GM23338 (cell line): ENCODE measurements at regions not wholly inside any gene's neighbourhood (a gene's known extent, or its start where the extent isn't known, plus 50 kb on each side); places are given as distances from the start of the nearest gene placed in this dataset.
A peak's percentile ranks its signal among the peaks of the same experiment; 100 is the strongest.

Experiments used
- ATAC-seq: fragments of 200-7000 bp; cut with Tn5 transposase; 3 replicates; pipeline ENCODE4 v1.9.1; 2020
- DNase-seq: peaks from one replicate; pipeline ENCODE4 v3.0.0-alpha.2; 2015; ENCODE audit warnings: low spot score
- H2AFZ ChIP-seq: fragments of 200-600 bp; sonication (generic); 2 replicates; pipeline ENCODE4 v1.8.0; 2016; ENCODE audit warnings: antibody characterized with exemption, mild to moderate bottlenecking, moderate library complexity
- H3F3A ChIP-seq: fragments of 200-600 bp; sonication (generic); replicated peaks from 2 replicates; pipeline ENCODE4 v1.8.0; 2017; ENCODE audit warnings: antibody characterized with exemption, mixed run types, low read depth
- H3K27ac ChIP-seq: fragments of 200-600 bp; sonication (generic); 2 replicates; pipeline ENCODE4 v1.6.1; 2016; ENCODE audit warnings: low read depth
- H3K27me3 ChIP-seq: fragments of 200-600 bp; sonication (generic); 2 replicates; pipeline ENCODE4 v1.8.0; 2016; ENCODE audit warnings: mild to moderate bottlenecking, mixed run types, moderate library complexity; ENCODE audit not compliant: insufficient read depth
- H3K36me3 ChIP-seq: fragments of 200-600 bp; sonication (generic); 2 replicates; pipeline ENCODE4 v1.8.0; 2016; ENCODE audit warnings: mild to moderate bottlenecking; ENCODE audit not compliant: insufficient read depth
- H3K4me1 ChIP-seq: fragments of 200-600 bp; sonication (generic); 2 replicates; pipeline ENCODE4 v1.8.0; 2016; ENCODE audit warnings: mild to moderate bottlenecking, moderate library complexity; ENCODE audit not compliant: insufficient read depth
- H3K4me2 ChIP-seq: fragments of 200-600 bp; sonication (generic); 2 replicates; pipeline ENCODE4 v1.7.1; 2017; ENCODE audit warnings: mixed run types
- H3K4me3 ChIP-seq: fragments of 200-600 bp; sonication (generic); 2 replicates; pipeline ENCODE4 v1.6.1; 2016; ENCODE audit warnings: mixed run types
- H3K79me2 ChIP-seq: fragments of 200-600 bp; sonication (generic); replicated peaks from 2 replicates; pipeline ENCODE4 v1.8.0; 2017; ENCODE audit warnings: mild to moderate bottlenecking; ENCODE audit not compliant: insufficient read depth
- H3K9me2 ChIP-seq: fragments of 200-600 bp; sonication (generic); 2 replicates; pipeline ENCODE4 v1.8.0; 2017; ENCODE audit not compliant: insufficient read depth
- H4K20me1 ChIP-seq: fragments of 200-600 bp; sonication (generic); replicated peaks from 2 replicates; pipeline ENCODE4 v1.8.0; 2017; ENCODE audit warnings: mild to moderate bottlenecking; ENCODE audit not compliant: insufficient read depth
- H3K27ac Mint-ChIP-seq: 2 replicates; pipeline ENCODE4 v1.8.0; 2020; ENCODE audit warnings: inconsistent platforms, mild to moderate bottlenecking, moderate library complexity, mixed read lengths
- H3K27me3 Mint-ChIP-seq: 3 replicates; pipeline ENCODE4 v1.8.0; 2022; ENCODE audit warnings: low read depth, mild to moderate bottlenecking, moderate library complexity, mixed read lengths, inconsistent platforms; ENCODE audit not compliant: insufficient read depth, poor library complexity
- H3K36me3 Mint-ChIP-seq: 3 replicates; pipeline ENCODE4 v1.8.0; 2021; ENCODE audit warnings: low read depth, mild to moderate bottlenecking, inconsistent platforms, moderate library complexity, mixed read lengths
- H3K4me1 Mint-ChIP-seq: 3 replicates; pipeline ENCODE4 v1.8.0; 2020; ENCODE audit warnings: mild to moderate bottlenecking, inconsistent platforms, mixed read lengths
- H3K4me3 Mint-ChIP-seq: 3 replicates; pipeline ENCODE4 v1.8.0; 2021; ENCODE audit warnings: moderate library complexity, mild to moderate bottlenecking, inconsistent platforms, mixed read lengths
- H3K9me3 Mint-ChIP-seq: 3 replicates; pipeline ENCODE4 v1.8.0; 2020; ENCODE audit warnings: moderate library complexity, mild to moderate bottlenecking, inconsistent platforms, mixed read lengths
- EZH2phosphoT487 ChIP-seq: fragments of 200-600 bp; sonication (generic); IDR thresholded peaks from one replicate; pipeline ENCODE4 v1.8.1; 2018; ENCODE audit warnings: antibody characterized with exemption; ENCODE audit not compliant: unreplicated experiment
- NANOG ChIP-seq: IDR thresholded peaks from 2 replicates; pipeline ENCODE4 v1.6.1; 2016; ENCODE audit warnings: antibody characterized with exemption, borderline replicate concordance
- POLR2AphosphoS5 ChIP-seq: IDR thresholded peaks from 2 replicates; pipeline ENCODE4 v1.6.1; 2016; ENCODE audit warnings: antibody characterized with exemption, low read depth
- STAT1 ChIP-seq: IDR thresholded peaks from one replicate; pipeline ENCODE4 v1.6.1; 2016; ENCODE audit warnings: antibody characterized with exemption; ENCODE audit not compliant: unreplicated experiment
- ZNF114 ChIP-seq: fragments of 250-450 bp; sonication (Bioruptor Pico); IDR thresholded peaks from 2 replicates; pipeline ENCODE4 v1.5.0; 2020; ENCODE audit warnings: mild to moderate bottlenecking, moderate library complexity
- ZNF462 ChIP-seq: fragments of 250-450 bp; sonication (Bioruptor Pico); IDR thresholded peaks from 2 replicates; pipeline ENCODE4 v1.5.0; 2020; ENCODE audit warnings: mild to moderate bottlenecking, moderate library complexity
- TF ChIP-seq, protein P1 (sequence below): IDR thresholded peaks from one replicate; pipeline ENCODE4 v1.6.1; 2018; ENCODE audit warnings: antibody characterized with exemption; ENCODE audit not compliant: unreplicated experiment

DNA sequence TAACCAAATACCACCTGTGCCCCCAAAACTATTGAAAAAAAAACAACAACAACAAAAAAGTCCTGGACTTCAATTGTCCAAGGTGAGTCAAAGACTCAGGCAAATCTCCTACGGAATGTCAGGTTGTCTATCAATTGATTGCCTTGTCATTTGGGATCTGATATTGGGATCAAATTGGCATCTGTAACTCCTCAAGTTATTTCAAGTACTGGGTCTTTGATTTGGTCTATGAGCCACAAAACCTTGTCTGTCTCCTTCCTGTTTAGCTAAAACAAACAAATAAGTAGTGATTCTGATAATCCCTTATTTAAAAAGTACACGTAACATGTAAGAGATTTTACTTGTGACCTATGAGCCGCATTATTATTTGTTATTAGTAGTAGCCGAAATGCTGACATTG, 231.6 kb upstream of the ZNF217 start:
- peaks cover 31% of the 10 kb centered on the region for H3K4me1 Mint-ChIP-seq
- Histone ChIP-seq H3K4me2 (no peak overlapping the region), H3K4me1 (peaks cover 36% of the 10 kb centered on the region), H3K27ac (no peak overlapping the region), H3K36me3 (no peaks in the 10 kb centered on the region), H3K79me2 (no peaks in the 10 kb centered on the region), H3F3A (0 out of 2 replicates have a peak, but pooled peaks cover 3% of the 10 kb centered on the region), H3K27me3 (no peaks in the 10 kb centered on the region), H3K9me2 (no peaks in the 10 kb centered on the region), H3K4me3 (no peak overlapping the region), H4K20me1 (no peaks in the 10 kb centered on the region), H2AFZ (no peak overlapping the region)
- H3K27me3 Mint-ChIP-seq, result peaks cover 5% of the 10 kb centered on the region
- DNase-seq (no peak), ATAC-seq (no peak)
- no peak overlapping the region for H3K27ac Mint-ChIP-seq
- H3K36me3 Mint-ChIP-seq, result no peaks in the 10 kb centered on the region
- H3K4me3 Mint-ChIP-seq, result no peak overlapping the region
- no peak for TF ChIP-seq STAT1
- TF ChIP-seq, protein P1, sequence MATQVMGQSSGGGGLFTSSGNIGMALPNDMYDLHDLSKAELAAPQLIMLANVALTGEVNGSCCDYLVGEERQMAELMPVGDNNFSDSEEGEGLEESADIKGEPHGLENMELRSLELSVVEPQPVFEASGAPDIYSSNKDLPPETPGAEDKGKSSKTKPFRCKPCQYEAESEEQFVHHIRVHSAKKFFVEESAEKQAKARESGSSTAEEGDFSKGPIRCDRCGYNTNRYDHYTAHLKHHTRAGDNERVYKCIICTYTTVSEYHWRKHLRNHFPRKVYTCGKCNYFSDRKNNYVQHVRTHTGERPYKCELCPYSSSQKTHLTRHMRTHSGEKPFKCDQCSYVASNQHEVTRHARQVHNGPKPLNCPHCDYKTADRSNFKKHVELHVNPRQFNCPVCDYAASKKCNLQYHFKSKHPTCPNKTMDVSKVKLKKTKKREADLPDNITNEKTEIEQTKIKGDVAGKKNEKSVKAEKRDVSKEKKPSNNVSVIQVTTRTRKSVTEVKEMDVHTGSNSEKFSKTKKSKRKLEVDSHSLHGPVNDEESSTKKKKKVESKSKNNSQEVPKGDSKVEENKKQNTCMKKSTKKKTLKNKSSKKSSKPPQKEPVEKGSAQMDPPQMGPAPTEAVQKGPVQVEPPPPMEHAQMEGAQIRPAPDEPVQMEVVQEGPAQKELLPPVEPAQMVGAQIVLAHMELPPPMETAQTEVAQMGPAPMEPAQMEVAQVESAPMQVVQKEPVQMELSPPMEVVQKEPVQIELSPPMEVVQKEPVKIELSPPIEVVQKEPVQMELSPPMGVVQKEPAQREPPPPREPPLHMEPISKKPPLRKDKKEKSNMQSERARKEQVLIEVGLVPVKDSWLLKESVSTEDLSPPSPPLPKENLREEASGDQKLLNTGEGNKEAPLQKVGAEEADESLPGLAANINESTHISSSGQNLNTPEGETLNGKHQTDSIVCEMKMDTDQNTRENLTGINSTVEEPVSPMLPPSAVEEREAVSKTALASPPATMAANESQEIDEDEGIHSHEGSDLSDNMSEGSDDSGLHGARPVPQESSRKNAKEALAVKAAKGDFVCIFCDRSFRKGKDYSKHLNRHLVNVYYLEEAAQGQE, result no peak
- TF ChIP-seq POLR2AphosphoS5, result no peak
- no peak for TF ChIP-seq ZNF114 (CRISPR knock-in tag)
- TF ChIP-seq NANOG, result no peak
- no peaks in the 10 kb centered on the region; the same call in 2 of the 3 replicates for H3K9me3 Mint-ChIP-seq

DNA sequence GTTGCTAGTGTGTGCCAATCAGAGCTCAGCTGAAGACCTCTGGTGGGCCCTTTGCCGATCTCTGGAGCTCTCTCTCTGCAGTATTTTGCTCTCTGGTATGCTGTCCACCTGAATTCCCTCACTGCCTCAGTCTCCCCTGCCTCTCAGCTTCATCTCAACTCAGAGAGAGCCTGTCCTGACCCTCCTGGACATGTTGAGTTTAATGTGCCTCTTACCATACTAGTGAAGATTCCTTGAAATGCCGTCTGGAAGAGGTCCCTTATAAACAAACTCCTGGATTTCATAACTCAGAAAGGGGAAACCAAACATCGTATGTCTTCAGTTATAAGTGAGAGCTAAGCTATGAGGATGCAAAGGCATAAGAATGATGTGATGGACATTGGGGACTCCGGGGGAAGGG, 231.1 kb upstream of the ZNF217 start:
- no peak overlapping the region for H3K27ac Mint-ChIP-seq
- H3K4me2 ChIP-seq, result no peak overlapping the region
- TF ChIP-seq STAT1 (no peak), ZNF114 (CRISPR knock-in tag) (no peak), ZNF462 (no peak), EZH2phosphoT487 (no peak)
- TF ChIP-seq, protein P1, result no peak

More for the DNA sequence above, 231.1 kb upstream of the ZNF217 start:
- ATAC-seq, result no peak
- DNase-seq, result no peak
- Histone ChIP-seq H3F3A (0 out of 2 replicates have a peak, but pooled peaks cover 3% of the 10 kb centered on the region), H3K4me1 (peaks cover 31% of the 10 kb centered on the region), H3K36me3 (no peaks in the 10 kb centered on the region), H3K79me2 (no peaks in the 10 kb centered on the region), H2AFZ (0 out of 2 replicates have a peak overlapping the region, but pooled peaks have one; percentile 48), H4K20me1 (no peaks in the 10 kb centered on the region), H3K4me3 (no peak overlapping the region), H3K27me3 (no peaks in the 10 kb centered on the region), H3K9me2 (no peaks in the 10 kb centered on the region), H3K27ac (no peak overlapping the region)
- peaks cover 26% of the 10 kb centered on the region for H3K4me1 Mint-ChIP-seq
- H3K36me3 Mint-ChIP-seq, result no peaks in the 10 kb centered on the region
- H3K4me3 Mint-ChIP-seq, result no peak overlapping the region
- H3K27me3 Mint-ChIP-seq, result peaks cover 5% of the 10 kb centered on the region
- no peaks in the 10 kb centered on the region; the same call in 2 of the 3 replicates for H3K9me3 Mint-ChIP-seq
